OCI-LY7 (cell line): ENCODE measurements at regions not wholly inside any gene's neighbourhood (a gene's known extent, or its start where the extent isn't known, plus 50 kb on each side); places are given as distances from the start of the nearest gene placed in this dataset.

Experiments used
- EZH2phosphoT487 ChIP-seq: fragments of 200-600 bp; sonication (generic); IDR thresholded peaks from 2 replicates; pipeline ENCODE4 v1.6.1; 2018; ENCODE audit warnings: low read depth, borderline replicate concordance, mild to moderate bottlenecking, mixed run types, antibody characterized with exemption, low read length, moderate library complexity, mixed read lengths
- TF ChIP-seq, protein P1 (sequence below): fragments of 200-600 bp; sonication (generic); conservative IDR thresholded peaks from 2 replicates; pipeline ENCODE4 v1.5.1; 2014; ENCODE audit warnings: mild to moderate bottlenecking, antibody characterized with exemption, low read length, moderate library complexity, mixed read lengths

DNA sequence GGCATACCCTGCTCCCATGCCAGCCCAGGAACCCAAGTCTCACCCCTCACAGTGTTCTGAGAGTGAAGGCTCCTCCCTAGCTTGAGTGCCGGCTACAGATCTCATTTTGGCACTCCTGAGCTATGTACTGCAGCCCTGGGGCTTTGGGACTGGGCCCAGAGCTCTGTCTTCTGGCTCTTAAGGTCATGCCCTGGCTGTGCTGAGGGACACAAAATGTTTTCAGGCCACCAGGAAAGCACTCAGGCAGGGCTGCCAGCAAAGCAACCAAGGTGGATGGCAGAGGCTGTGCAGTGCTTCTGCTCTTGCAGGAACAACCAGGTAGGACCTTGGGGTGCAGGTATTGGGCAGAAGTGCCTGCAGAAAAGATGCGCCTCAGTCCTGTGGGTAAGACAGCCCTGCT is 564.0 kb downstream of the SLC6A15 start:
- no peak for TF ChIP-seq EZH2phosphoT487
- TF ChIP-seq, protein P1, sequence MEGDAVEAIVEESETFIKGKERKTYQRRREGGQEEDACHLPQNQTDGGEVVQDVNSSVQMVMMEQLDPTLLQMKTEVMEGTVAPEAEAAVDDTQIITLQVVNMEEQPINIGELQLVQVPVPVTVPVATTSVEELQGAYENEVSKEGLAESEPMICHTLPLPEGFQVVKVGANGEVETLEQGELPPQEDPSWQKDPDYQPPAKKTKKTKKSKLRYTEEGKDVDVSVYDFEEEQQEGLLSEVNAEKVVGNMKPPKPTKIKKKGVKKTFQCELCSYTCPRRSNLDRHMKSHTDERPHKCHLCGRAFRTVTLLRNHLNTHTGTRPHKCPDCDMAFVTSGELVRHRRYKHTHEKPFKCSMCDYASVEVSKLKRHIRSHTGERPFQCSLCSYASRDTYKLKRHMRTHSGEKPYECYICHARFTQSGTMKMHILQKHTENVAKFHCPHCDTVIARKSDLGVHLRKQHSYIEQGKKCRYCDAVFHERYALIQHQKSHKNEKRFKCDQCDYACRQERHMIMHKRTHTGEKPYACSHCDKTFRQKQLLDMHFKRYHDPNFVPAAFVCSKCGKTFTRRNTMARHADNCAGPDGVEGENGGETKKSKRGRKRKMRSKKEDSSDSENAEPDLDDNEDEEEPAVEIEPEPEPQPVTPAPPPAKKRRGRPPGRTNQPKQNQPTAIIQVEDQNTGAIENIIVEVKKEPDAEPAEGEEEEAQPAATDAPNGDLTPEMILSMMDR, result no peak
